Liver (tissue), 3 donors: ENCODE measurements at regions not wholly inside any gene's neighbourhood (a gene's known extent, or its start where the extent isn't known, plus 50 kb on each side); places are given as distances from the start of the nearest gene placed in this dataset.

Experiments
- CTCF ChIP-seq: fragments of 150-350 bp; IDR thresholded peaks from 2 replicates; pipeline ENCODE4 v1.5.1; 2017; ENCODE audit warnings: improper control_type of control experiment, low read depth, low read length; ENCODE audit not compliant: missing input control
- EGR1 ChIP-seq, 2 donors: IDR thresholded peaks; 2 replicates each; pipeline ENCODE4 v1.6.1; 2016 to 2018; ENCODE audit warnings: antibody characterized with exemption in 2 of 2, low read depth in 2 of 2
- FOXA1 ChIP-seq: IDR thresholded peaks from 2 replicates; pipeline ENCODE4 v1.6.1; 2016; ENCODE audit warnings: antibody characterized with exemption
- GABPA ChIP-seq, 2 donors: IDR thresholded peaks in 1 of 2; conservative IDR thresholded peaks in 1 of 2; 2 replicates each; pipeline ENCODE4 v1.6.1; 2016; ENCODE audit warnings: antibody characterized with exemption in 2 of 2, mild to moderate bottlenecking in 1 of 2, moderate library complexity in 1 of 2
- JUND ChIP-seq, 2 donors: IDR thresholded peaks; 2 replicates each; pipeline ENCODE4 v1.6.1; 2016; ENCODE audit warnings: antibody characterized with exemption in 2 of 2
- NR2F2 ChIP-seq: IDR thresholded peaks from 2 replicates; pipeline ENCODE4 v1.6.1; 2016; ENCODE audit warnings: antibody characterized with exemption
- RAD21 ChIP-seq, 2 donors: IDR thresholded peaks; 2 replicates each; pipeline ENCODE4 v1.6.1; 2016; ENCODE audit warnings: antibody characterized with exemption in 2 of 2, mild to moderate bottlenecking in 2 of 2
- RXRA ChIP-seq, 2 donors: IDR thresholded peaks; 2 replicates each; pipeline ENCODE4 v1.6.1; 2017 to 2018; ENCODE audit warnings: antibody characterized with exemption in 2 of 2, mild to moderate bottlenecking in 1 of 2
- SP1 ChIP-seq: IDR thresholded peaks from 2 replicates; pipeline ENCODE4 v1.6.1; 2018; ENCODE audit warnings: antibody characterized with exemption, mild to moderate bottlenecking
- YY1 ChIP-seq: IDR thresholded peaks from 2 replicates; pipeline ENCODE4 v1.6.1; 2016; ENCODE audit warnings: antibody characterized with exemption, mild to moderate bottlenecking
- TF ChIP-seq, protein P1 (sequence below): IDR thresholded peaks from 2 replicates; pipeline ENCODE4 v1.6.1; 2016; ENCODE audit warnings: antibody characterized with exemption, mild to moderate bottlenecking
- TF ChIP-seq, protein P2 (sequence below): IDR thresholded peaks from 2 replicates; pipeline ENCODE4 v1.6.1; 2016; ENCODE audit warnings: antibody characterized with exemption
- TF ChIP-seq, protein P3 (sequence below): IDR thresholded peaks from 2 replicates; pipeline ENCODE4 v1.6.1; 2016; ENCODE audit warnings: antibody characterized with exemption
- donor health status: healthy.
- donor health status: healthy.

GRCh38 chr3:117811786-117812185 lies 1102.2 kb downstream of the TUSC7 start:
- TF ChIP-seq JUND (IDR thresholded peaks at IDR 0.05), result no peak
- no peak for TF ChIP-seq CTCF
- TF ChIP-seq, protein P1, sequence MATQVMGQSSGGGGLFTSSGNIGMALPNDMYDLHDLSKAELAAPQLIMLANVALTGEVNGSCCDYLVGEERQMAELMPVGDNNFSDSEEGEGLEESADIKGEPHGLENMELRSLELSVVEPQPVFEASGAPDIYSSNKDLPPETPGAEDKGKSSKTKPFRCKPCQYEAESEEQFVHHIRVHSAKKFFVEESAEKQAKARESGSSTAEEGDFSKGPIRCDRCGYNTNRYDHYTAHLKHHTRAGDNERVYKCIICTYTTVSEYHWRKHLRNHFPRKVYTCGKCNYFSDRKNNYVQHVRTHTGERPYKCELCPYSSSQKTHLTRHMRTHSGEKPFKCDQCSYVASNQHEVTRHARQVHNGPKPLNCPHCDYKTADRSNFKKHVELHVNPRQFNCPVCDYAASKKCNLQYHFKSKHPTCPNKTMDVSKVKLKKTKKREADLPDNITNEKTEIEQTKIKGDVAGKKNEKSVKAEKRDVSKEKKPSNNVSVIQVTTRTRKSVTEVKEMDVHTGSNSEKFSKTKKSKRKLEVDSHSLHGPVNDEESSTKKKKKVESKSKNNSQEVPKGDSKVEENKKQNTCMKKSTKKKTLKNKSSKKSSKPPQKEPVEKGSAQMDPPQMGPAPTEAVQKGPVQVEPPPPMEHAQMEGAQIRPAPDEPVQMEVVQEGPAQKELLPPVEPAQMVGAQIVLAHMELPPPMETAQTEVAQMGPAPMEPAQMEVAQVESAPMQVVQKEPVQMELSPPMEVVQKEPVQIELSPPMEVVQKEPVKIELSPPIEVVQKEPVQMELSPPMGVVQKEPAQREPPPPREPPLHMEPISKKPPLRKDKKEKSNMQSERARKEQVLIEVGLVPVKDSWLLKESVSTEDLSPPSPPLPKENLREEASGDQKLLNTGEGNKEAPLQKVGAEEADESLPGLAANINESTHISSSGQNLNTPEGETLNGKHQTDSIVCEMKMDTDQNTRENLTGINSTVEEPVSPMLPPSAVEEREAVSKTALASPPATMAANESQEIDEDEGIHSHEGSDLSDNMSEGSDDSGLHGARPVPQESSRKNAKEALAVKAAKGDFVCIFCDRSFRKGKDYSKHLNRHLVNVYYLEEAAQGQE, result no peak
- no peak for TF ChIP-seq YY1
- TF ChIP-seq RAD21 (IDR thresholded peaks at IDR 0.05), result no peak
- no peak for TF ChIP-seq EGR1 (IDR thresholded peaks at IDR 0.05; ENCODE audit: low read depth in 2 of 2)
- TF ChIP-seq, protein P2, sequence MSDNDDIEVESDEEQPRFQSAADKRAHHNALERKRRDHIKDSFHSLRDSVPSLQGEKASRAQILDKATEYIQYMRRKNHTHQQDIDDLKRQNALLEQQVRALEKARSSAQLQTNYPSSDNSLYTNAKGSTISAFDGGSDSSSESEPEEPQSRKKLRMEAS, result no peak
- no peak for TF ChIP-seq SP1
- no peak for TF ChIP-seq GABPA (IDR thresholded peaks at IDR 0.05 in 1 of 2, conservative IDR thresholded peaks at IDR 0.05 in 1 of 2)
- no peak for TF ChIP-seq FOXA1
- no peak for TF ChIP-seq NR2F2
- TF ChIP-seq, protein P3, sequence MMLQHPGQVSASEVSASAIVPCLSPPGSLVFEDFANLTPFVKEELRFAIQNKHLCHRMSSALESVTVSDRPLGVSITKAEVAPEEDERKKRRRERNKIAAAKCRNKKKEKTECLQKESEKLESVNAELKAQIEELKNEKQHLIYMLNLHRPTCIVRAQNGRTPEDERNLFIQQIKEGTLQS, result no peak
- no peak for TF ChIP-seq RXRA (IDR thresholded peaks at IDR 0.05)
